GM18498 (cell line): ENCODE measurements at regions not wholly inside any gene's neighbourhood (a gene's known extent, or its start where the extent isn't known, plus 50 kb on each side); places are given as distances from the start of the nearest gene placed in this dataset.
"Not testable (repeated sequence)": the region's sequence is repeated elsewhere in the genome, so short reads cannot be mapped to it uniquely, and the experiment has no call there.

Experiments
- ATAC-seq: cut with Tn5 transposase; IDR thresholded peaks from one replicate; pipeline ENCODE4 v1.9.1; 2021; ENCODE audit warnings: mild to moderate bottlenecking, moderate library complexity; ENCODE audit not compliant: unreplicated experiment

- no peak for ATAC-seq
Measured at GRCh38 chr6:65996096-65996495, 289.1 kb upstream of the EYS start.

- ATAC-seq, result no peak
Measured at GRCh38 chr6:65989676-65990075, 282.6 kb upstream of the EYS start.

- no peak for ATAC-seq
Measured at GRCh38 chr6:65988006-65988405, 281.0 kb upstream of the EYS start.

- ATAC-seq, result no peak
Measured at GRCh38 chr6:65984089-65984488, 277.1 kb upstream of the EYS start.

GRCh38 chr6:65979120-65979519 is 272.1 kb upstream of the EYS start:
- no peak for ATAC-seq

GRCh38 chr6:65971252-65971651 is 264.2 kb upstream of the EYS start:
- not testable (repeated sequence) for ATAC-seq

- no peak for ATAC-seq
Measured at GRCh38 chr6:65964261-65964660, 257.2 kb upstream of the EYS start.

GRCh38 chr6:65955034-65955433 is 248.0 kb upstream of the EYS start:
- no peak for ATAC-seq

GRCh38 chr6:65948062-65948461 is 241.0 kb upstream of the EYS start:
- ATAC-seq, result no peak

GRCh38 chr6:65943548-65943947 is 236.5 kb upstream of the EYS start:
- no peak for ATAC-seq

GRCh38 chr6:65943051-65943450 is 236.0 kb upstream of the EYS start:
- ATAC-seq, result no peak

GRCh38 chr6:65938000-65938399 is 231.0 kb upstream of the EYS start:
- ATAC-seq, result no peak

- no peak for ATAC-seq
Measured at GRCh38 chr6:65935412-65935811, 228.4 kb upstream of the EYS start.

GRCh38 chr6:65933390-65933789 is 226.4 kb upstream of the EYS start:
- ATAC-seq, result no peak

GRCh38 chr6:65927141-65927540 is 220.1 kb upstream of the EYS start:
- no peak for ATAC-seq

- ATAC-seq, result no peak
Measured at GRCh38 chr6:65924411-65924810, 217.4 kb upstream of the EYS start.

GRCh38 chr6:65922049-65922448 is 215.0 kb upstream of the EYS start:
- ATAC-seq, result no peak

- ATAC-seq, result no peak
Measured at GRCh38 chr6:65908065-65908464, 201.0 kb upstream of the EYS start.

GRCh38 chr6:65903992-65904391 is 197.0 kb upstream of the EYS start:
- no peak for ATAC-seq

- no peak for ATAC-seq
Measured at GRCh38 chr6:65900928-65901327, 193.9 kb upstream of the EYS start.

GRCh38 chr6:65896140-65896539 is 189.1 kb upstream of the EYS start:
- no peak for ATAC-seq

- ATAC-seq, result no peak
Measured at GRCh38 chr6:65876668-65877067, 169.6 kb upstream of the EYS start.

- ATAC-seq, result no peak
Measured at GRCh38 chr6:65852369-65852852, 145.4 kb upstream of the EYS start.

GRCh38 chr6:65830151-65830550 is 123.1 kb upstream of the EYS start:
- ATAC-seq, result no peak
